ENCODE measurements at regions not wholly inside any gene's neighbourhood (a gene's known extent, or its start where the extent isn't known, plus 50 kb on each side); places are given as distances from the start of the nearest gene placed in this dataset.
A peak's percentile ranks its signal among the peaks of the same experiment; 100 is the strongest.

DNA sequence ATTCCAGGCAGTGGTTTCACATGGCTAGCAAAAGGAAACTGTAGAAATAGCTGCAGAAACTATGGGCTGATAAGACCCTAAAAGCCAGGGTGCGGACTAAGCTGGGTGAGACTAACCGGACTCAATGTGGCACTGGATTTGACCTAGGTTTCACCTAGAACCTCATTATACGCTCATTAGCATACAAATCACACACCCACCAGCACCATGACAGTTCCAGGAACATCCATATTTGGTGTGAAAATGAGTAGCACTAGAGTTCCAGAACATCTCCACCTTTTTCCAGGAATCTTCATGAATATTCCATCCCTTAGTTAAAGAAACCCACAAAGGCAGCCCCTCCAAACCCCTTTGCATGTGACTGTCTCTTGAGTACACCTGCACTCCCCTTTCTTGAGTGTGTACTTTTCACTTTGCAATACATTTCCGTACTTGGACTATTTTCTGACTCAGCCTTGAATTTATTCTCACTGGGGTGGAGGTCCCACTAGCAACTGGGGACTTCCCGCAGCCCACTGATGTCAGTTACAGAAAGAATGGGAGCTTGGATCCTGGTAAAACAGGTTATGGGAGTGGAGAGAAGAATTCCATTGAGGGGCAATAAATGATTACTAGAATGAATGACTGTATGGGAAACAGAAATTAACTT is 58.0 kb upstream of the SPATA31C2 start:
- intact Hi-C loops (cut with DNase I) = loop anchor here (10.0 kb wide), 1 partner anchor 189 kb away; the partner anchor contains the start of gene SPIN1
- ATAC-seq (ENCODE audit: poor library complexity) (no peak), DNase-seq (no peak)

GRCh38 chr9:88193766-88194165 is 55.5 kb upstream of the SPATA31C2 start:
- peak; percentile 92 for ATAC-seq (ENCODE audit: poor library complexity)
- no peak for DNase-seq
- intact Hi-C loops (cut with DNase I) = loop anchor here (10.0 kb wide), 1 partner anchor 191 kb away; the partner anchor contains the start of gene SPIN1

DNA sequence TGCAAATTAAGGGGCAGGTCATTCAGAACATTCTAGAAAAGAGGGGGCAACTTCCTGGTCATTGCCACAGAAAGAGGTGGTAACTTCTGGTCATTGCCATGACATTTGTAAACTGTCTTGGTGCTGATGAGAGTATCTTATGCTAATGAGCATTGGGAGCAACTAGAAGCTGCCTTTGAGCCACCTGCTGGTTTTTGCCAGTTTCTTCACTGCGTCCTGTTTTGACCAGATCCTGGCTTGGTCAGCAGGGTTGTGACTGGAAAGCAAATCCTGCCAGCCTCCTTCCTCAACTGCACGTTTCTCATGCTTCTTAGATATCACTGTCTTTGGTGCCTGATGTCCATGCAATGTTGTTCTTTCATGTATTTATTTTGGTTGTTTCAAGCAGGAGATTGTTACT is 53.2 kb upstream of the SPATA31C2 start:
- ATAC-seq (ENCODE audit: poor library complexity) (no peak), DNase-seq (no peak)
- intact Hi-C loops (cut with DNase I) = loop anchor here (10.0 kb wide), 1 partner anchor 193 kb away; the partner anchor contains the start of gene SPIN1

- DNase-seq (no peak), ATAC-seq (ENCODE audit: poor library complexity) (no peak)
Measured at GRCh38 chr9:88189371-88189770, 51.1 kb upstream of the SPATA31C2 start.

More at GRCh38 chr9:88189371-88189770, 51.1 kb upstream of the SPATA31C2 start:
- intact Hi-C loops (cut with DNase I) = no loop called here

Measured in Right ventricle myocardium superior (tissue), 1 donor.